B cell (primary cell): ENCODE measurements at regions not wholly inside any gene's neighbourhood (a gene's known extent, or its start where the extent isn't known, plus 50 kb on each side); places are given as distances from the start of the nearest gene placed in this dataset.

Experiments
- CTCF ChIP-seq: fragments of 200-600 bp; IDR thresholded peaks from one replicate; pipeline ENCODE4 v1.8.0; 2022; ENCODE audit warnings: antibody characterized with exemption, mild to moderate bottlenecking
- EZH2 ChIP-seq: IDR thresholded peaks from 2 replicates; pipeline ENCODE4 v1.6.1; 2012; ENCODE audit warnings: borderline replicate concordance, low read depth, mild to moderate bottlenecking, moderate library complexity, low read length; ENCODE audit not compliant: insufficient read depth, poor library complexity, severe bottlenecking

- TF ChIP-seq EZH2 = no peak
- no peak for TF ChIP-seq CTCF
These were observed 87.9 kb upstream of the NT5C1B start for GRCh38 chr2:18677280-18677679.
